Tibial nerve (tissue), 3 donors: ENCODE measurements at regions not wholly inside any gene's neighbourhood (a gene's known extent, or its start where the extent isn't known, plus 50 kb on each side); places are given as distances from the start of the nearest gene placed in this dataset.

ENCODE experiments used
- CTCF ChIP-seq, 5 experiments: fragments of 200-600 bp in 3 of 5; fragments of 450-650 bp in 2 of 5; sonication (generic) in 3 of 5; IDR thresholded peaks; one replicate each; pipeline ENCODE4 v1.5.1; 2016 to 2019; ENCODE audit warnings: antibody characterized with exemption in 5 of 5, mild to moderate bottlenecking in 3 of 5, moderate library complexity in 2 of 5
- POLR2A ChIP-seq, 2 donors: fragments of 450-650 bp; IDR thresholded peaks; one replicate each; pipeline ENCODE4 v1.6.1; 2017; ENCODE audit warnings: antibody characterized with exemption in 2 of 2, mild to moderate bottlenecking in 2 of 2, moderate library complexity in 2 of 2

DNA sequence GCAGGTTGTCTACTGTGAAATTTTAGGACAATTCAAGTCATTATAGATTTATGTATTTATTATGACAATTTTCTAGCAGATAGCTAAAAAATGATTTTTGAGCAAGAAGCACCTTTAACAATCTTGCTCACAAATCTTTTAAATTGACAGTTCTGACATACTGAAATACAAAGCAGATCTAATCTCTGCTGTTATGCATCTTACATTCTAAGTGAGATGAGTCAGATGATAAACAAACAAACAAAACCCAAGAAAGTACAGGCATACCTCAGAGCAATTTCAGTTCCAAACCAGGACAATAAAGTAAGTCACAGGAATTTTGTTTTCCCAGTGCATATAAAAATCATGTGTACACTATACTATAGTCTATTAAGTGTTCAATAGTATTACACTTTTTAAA, 430.7 kb upstream of the PTCHD4 start:
- TF ChIP-seq POLR2A (IDR thresholded peaks at IDR 0.05) (no peak), CTCF (IDR thresholded peaks at IDR 0.05) (no peak)
